B cell (primary cell): ENCODE measurements at regions not wholly inside any gene's neighbourhood (a gene's known extent, or its start where the extent isn't known, plus 50 kb on each side); places are given as distances from the start of the nearest gene placed in this dataset.

Experiments used
- ATAC-seq: fragments of 200-7000 bp; cut with Tn5 transposase; one replicate; pipeline ENCODE4 v1.10.0; 2021; ENCODE audit warnings: low read depth, mild to moderate bottlenecking, moderate number of reproducible peaks, moderate library complexity
- CTCF ChIA-PET: fragments of 350-600 bp; sonication (Branson Sonifier 250); formaldehyde crosslinking; loops from one replicate; lab custom pipeline; 2021; ENCODE audit warnings: antibody characterized with exemption, inconsistent platforms; lab: Charles Lee
- POLR2A ChIA-PET: fragments of 350-600 bp; sonication (Branson Sonifier 250); formaldehyde crosslinking; loops from one replicate; lab custom pipeline; 2021; ENCODE audit warnings: antibody characterized with exemption; lab: Charles Lee
- DNase-seq: peaks from one replicate; pipeline ENCODE4 v3.0.0; 2013
- H2AFZ ChIP-seq: 2 replicates; pipeline ENCODE4 v1.6.1; 2012; ENCODE audit warnings: mild to moderate bottlenecking, low read depth, low read length; ENCODE audit not compliant: insufficient read depth, poor library complexity, severe bottlenecking
- H3K27ac ChIP-seq, 2 donors: 1 replicate in 1 of 2; 2 replicates in 1 of 2; pipeline ENCODE4 v1.5.1; 2012 to 2013; ENCODE audit warnings: low read length in 2 of 2, mild to moderate bottlenecking in 2 of 2, moderate library complexity in 1 of 2
- H3K27me3 ChIP-seq, 4 experiments: fragments of 200-600 bp in 1 of 4; sonication (generic) in 1 of 4; replicated peaks in 1 of 4; 1 replicate in 2 of 4; 2 replicates in 2 of 4; pipeline versions ENCODE4 v1.6.1 to v1.7.0; 2013 to 2016; ENCODE audit warnings: low read length in 3 of 4, mild to moderate bottlenecking in 2 of 4, mixed read lengths in 1 of 4, moderate library complexity in 1 of 4; ENCODE audit not compliant: insufficient read depth in 4 of 4, control insufficient read depth in 3 of 4; ENCODE audit errors: control extremely low read depth in 1 of 4
- H3K36me3 ChIP-seq, 2 experiments: replicated peaks in 1 of 2; 1 replicate in 1 of 2; 2 replicates in 1 of 2; pipeline versions ENCODE4 v1.6.1 to v1.7.1; 2013; ENCODE audit warnings: low read length in 1 of 2; ENCODE audit not compliant: insufficient read depth in 2 of 2, control insufficient read depth in 1 of 2; ENCODE audit errors: control extremely low read depth in 1 of 2, extremely low read depth in 1 of 2
- H3K4me1 ChIP-seq, 2 donors: fragments of 200-600 bp in 1 of 2; sonication (generic) in 1 of 2; 1 replicate in 1 of 2; 2 replicates in 1 of 2; pipeline versions ENCODE4 v1.5.1 to v1.6.1; 2013 to 2017; ENCODE audit warnings: low read length in 2 of 2; ENCODE audit not compliant: control insufficient read depth in 2 of 2, insufficient read depth in 2 of 2
- H3K4me2 ChIP-seq: replicated peaks from 2 replicates; pipeline ENCODE3; 2012; ENCODE audit warnings: mild to moderate bottlenecking, low read depth, low read length; ENCODE audit not compliant: poor library complexity, severe bottlenecking
- H3K4me3 ChIP-seq, 5 experiments: fragments of 200-600 bp in 1 of 5; sonication (generic) in 1 of 5; 1 replicate in 3 of 5; 2 replicates in 2 of 5; pipeline versions ENCODE4 v1.5.1 to v1.7.0; 2011 to 2016; ENCODE audit warnings: low read length in 4 of 5, mild to moderate bottlenecking in 4 of 5, low read depth in 2 of 5, control low read depth in 1 of 5, moderate library complexity in 1 of 5; ENCODE audit not compliant: insufficient read depth in 1 of 5; ENCODE audit errors: control extremely low read depth in 1 of 5, extremely low read depth in 1 of 5
- H3K79me2 ChIP-seq: fragments of 200-600 bp; sonication (generic); one replicate; pipeline ENCODE4 v1.6.0; 2016; ENCODE audit warnings: low read length; ENCODE audit not compliant: control insufficient read depth, insufficient read depth
- H3K9ac ChIP-seq: fragments of 200-600 bp; sonication (generic); 2 replicates; pipeline ENCODE4 v1.6.1; 2017; ENCODE audit warnings: mild to moderate bottlenecking, low read length, moderate library complexity
- H3K9me3 ChIP-seq, 3 donors: one replicate each; pipeline versions ENCODE4 v1.6.1 to v1.7.1; 2013; ENCODE audit warnings: low read length in 2 of 3; ENCODE audit not compliant: control insufficient read depth in 2 of 3, insufficient read depth in 1 of 3; ENCODE audit errors: control extremely low read depth in 1 of 3
- H4K20me1 ChIP-seq: 2 replicates; pipeline ENCODE4 v1.6.0; 2012; ENCODE audit warnings: mild to moderate bottlenecking, low read length; ENCODE audit not compliant: insufficient read depth, control insufficient read depth, poor library complexity, severe bottlenecking
- H3K27ac Mint-ChIP-seq: one replicate; pipeline ENCODE4 v1.8.0; 2021; ENCODE audit warnings: mixed read lengths
- H3K27me3 Mint-ChIP-seq: one replicate; pipeline ENCODE4 v1.8.0; 2021; ENCODE audit warnings: mixed read lengths
- H3K4me1 Mint-ChIP-seq: one replicate; pipeline ENCODE4 v1.8.0; 2021; ENCODE audit warnings: mixed read lengths
- H3K4me3 Mint-ChIP-seq: one replicate; pipeline ENCODE4 v1.8.0; 2021; ENCODE audit warnings: mixed read lengths
- H3K9me3 Mint-ChIP-seq: one replicate; pipeline ENCODE4 v1.8.0; 2022; ENCODE audit warnings: mixed read lengths; ENCODE audit not compliant: insufficient read depth
- CTCF ChIP-seq: fragments of 200-600 bp; IDR thresholded peaks from one replicate; pipeline ENCODE4 v1.8.0; 2022; ENCODE audit warnings: antibody characterized with exemption, mild to moderate bottlenecking
- EZH2 ChIP-seq: IDR thresholded peaks from 2 replicates; pipeline ENCODE4 v1.6.1; 2012; ENCODE audit warnings: borderline replicate concordance, low read depth, mild to moderate bottlenecking, moderate library complexity, low read length; ENCODE audit not compliant: insufficient read depth, poor library complexity, severe bottlenecking
- WGBS: methylation state at CpG from one replicate; pipeline ENCODE4 v1.1.5; 2013; ENCODE audit warnings: missing lambda C conversion rate; ENCODE audit not compliant: insufficient coverage; 5-methylcytosine and 5-hydroxymethylcytosine counted together
- intact Hi-C: fragments of 100-400 bp; cut with micrococcal nuclease; formaldehyde crosslinking; loops from one replicate; pipeline ENCODE4 v1.10.0; 2022

- Histone ChIP-seq H3K4me3 (no peak overlapping the region), H3K79me2 (no peaks in the 10 kb centered on the region), H3K9me3 (no peaks in the 10 kb centered on the region), H3K36me3 (no peaks in the 10 kb centered on the region), H2AFZ (no peak overlapping the region), H3K27me3 (no peaks in the 10 kb centered on the region), H3K4me1 (no peaks in the 10 kb centered on the region), H3K27ac (no peak overlapping the region), H3K9ac (no peak overlapping the region), H4K20me1 (no peaks in the 10 kb centered on the region), H3K4me2 (no peak overlapping the region)
- H3K4me3 Mint-ChIP-seq: no peak overlapping the region
- no peaks in the 10 kb centered on the region for H3K4me1 Mint-ChIP-seq
- ATAC-seq: no peak
- H3K9me3 Mint-ChIP-seq: peaks cover 3% of the 10 kb centered on the region
- 100% methylated on average over 1 of the region's 3 CpGs for WGBS
- CTCF ChIA-PET: no interaction called here
- DNase-seq: no peak
- TF ChIP-seq CTCF: no peak
- TF ChIP-seq EZH2: no peak
- H3K27me3 Mint-ChIP-seq: no peaks in the 10 kb centered on the region
- intact Hi-C loops: no loop called here
- H3K27ac Mint-ChIP-seq: no peak overlapping the region
- POLR2A ChIA-PET: no interaction called here
Observed at GRCh38 chr13:60721063-60721462, 324.0 kb downstream of the TDRD3 start.

- 93% methylated on average over 3 of the region's 3 CpGs for WGBS
Observed at GRCh38 chr13:60720590-60720989, 323.6 kb downstream of the TDRD3 start.

More at GRCh38 chr13:60720590-60720989, 323.6 kb downstream of the TDRD3 start:
- DNase-seq: no peak
- Histone ChIP-seq H3K36me3 (no peaks in the 10 kb centered on the region), H3K4me1 (no peaks in the 10 kb centered on the region), H3K27me3 (no peaks in the 10 kb centered on the region), H3K79me2 (no peaks in the 10 kb centered on the region), H3K27ac (no peak overlapping the region), H2AFZ (no peak overlapping the region), H3K4me3 (no peak overlapping the region), H3K9ac (no peak overlapping the region), H4K20me1 (no peaks in the 10 kb centered on the region), H3K9me3 (no peaks in the 10 kb centered on the region), H3K4me2 (no peak overlapping the region)
- no peaks in the 10 kb centered on the region for H3K4me1 Mint-ChIP-seq
- no peak overlapping the region for H3K4me3 Mint-ChIP-seq
- intact Hi-C loops: no loop called here
- H3K9me3 Mint-ChIP-seq: peaks cover 5% of the 10 kb centered on the region
- POLR2A ChIA-PET: no interaction called here
- no peak overlapping the region for H3K27ac Mint-ChIP-seq
- no peaks in the 10 kb centered on the region for H3K27me3 Mint-ChIP-seq
- no peak for ATAC-seq
- TF ChIP-seq CTCF (no peak), EZH2 (no peak)
- CTCF ChIA-PET: no interaction called here
